IMR-90 (cell line): ENCODE measurements at regions not wholly inside any gene's neighbourhood (a gene's known extent, or its start where the extent isn't known, plus 50 kb on each side); places are given as distances from the start of the nearest gene placed in this dataset.

Experiments
- ATAC-seq: fragments of 200-7000 bp; cut with Tn5 transposase; 2 replicates; pipeline ENCODE4 v1.9.1; 2020; ENCODE audit warnings: low read depth, mild to moderate bottlenecking, moderate library complexity
- BruUV-seq: library from RNA; stranded (reverse); fragments of 400-500 nt; replicated peaks from 2 replicates; lab custom pipeline; 2021; lab: Mats Ljungman, UMichigan
- CTCF ChIA-PET: fragments of 300-600 bp; formaldehyde crosslinking; extraction: SDS; loops from one replicate; lab custom pipeline; 2021; ENCODE audit warnings: antibody characterized with exemption; lab: Yijun Ruan, JAX
- POLR2A ChIA-PET: fragments of 300-600 bp; sonication (Branson Sonifier 250); formaldehyde crosslinking; loops from one replicate; lab custom pipeline; 2022; ENCODE audit warnings: antibody characterized with exemption; ENCODE audit not compliant: unreplicated experiment; lab: Charles Lee
- DNase-seq: peaks from one replicate; pipeline ENCODE4 v3.0.0; 2013
- H2AFZ ChIP-seq: replicated peaks from 2 replicates; pipeline ENCODE3; 2013; ENCODE audit warnings: low read length, mild to moderate bottlenecking; ENCODE audit not compliant: poor library complexity
- H2AK5ac ChIP-seq: 2 replicates; pipeline ENCODE4 v1.6.1; 2013; ENCODE audit warnings: low read depth, low read length, inconsistent platforms
- H2AK9ac ChIP-seq: replicated peaks from 2 replicates; pipeline ENCODE3; 2013; ENCODE audit warnings: mild to moderate bottlenecking, low read depth, low read length, moderate library complexity; ENCODE audit not compliant: poor library complexity
- H2BK120ac ChIP-seq: 2 replicates; pipeline ENCODE4 v1.6.1; 2013; ENCODE audit warnings: low read depth, low read length, inconsistent platforms
- H2BK15ac ChIP-seq: 3 replicates; pipeline ENCODE4 v1.6.1; 2013; ENCODE audit warnings: low read depth, low read length, inconsistent platforms
- H2BK20ac ChIP-seq: 2 replicates; pipeline ENCODE4 v1.6.1; 2013; ENCODE audit warnings: low read depth, mild to moderate bottlenecking, inconsistent platforms, low read length, moderate library complexity
- H2BK5ac ChIP-seq: 2 replicates; pipeline ENCODE4 v1.6.1; 2013; ENCODE audit warnings: mild to moderate bottlenecking, low read depth, low read length, inconsistent platforms; ENCODE audit not compliant: poor library complexity, severe bottlenecking
- H3K14ac ChIP-seq: replicated peaks from 2 replicates; pipeline ENCODE4 v1.6.1; 2013; ENCODE audit warnings: low read depth, low read length, inconsistent platforms
- H3K18ac ChIP-seq: 2 replicates; pipeline ENCODE4 v1.6.1; 2013; ENCODE audit warnings: low read depth, low read length, control low read depth
- H3K23ac ChIP-seq: 2 replicates; pipeline ENCODE4 v1.6.1; 2013; ENCODE audit warnings: low read depth, low read length, inconsistent platforms
- H3K27ac ChIP-seq: 2 replicates; pipeline ENCODE4 v1.5.1; 2013; ENCODE audit warnings: mild to moderate bottlenecking, control low read depth, low read length; ENCODE audit not compliant: insufficient read depth
- H3K27me3 ChIP-seq: 2 replicates; pipeline ENCODE4 v1.6.1; 2013; ENCODE audit warnings: low read length; ENCODE audit not compliant: control insufficient read depth, insufficient read depth
- H3K36me3 ChIP-seq: 2 replicates; pipeline ENCODE4 v1.6.1; 2013; ENCODE audit warnings: low read length, mixed read lengths; ENCODE audit not compliant: control insufficient read depth, insufficient read depth
- H3K4ac ChIP-seq: 2 replicates; pipeline ENCODE4 v1.6.1; 2013; ENCODE audit warnings: low read depth, low read length, inconsistent platforms
- H3K4me1 ChIP-seq: 2 replicates; pipeline ENCODE4 v1.6.1; 2013; ENCODE audit warnings: low read length, mixed read lengths; ENCODE audit not compliant: control insufficient read depth, insufficient read depth
- H3K4me2 ChIP-seq: 2 replicates; pipeline ENCODE4 v1.6.1; 2013; ENCODE audit warnings: low read depth, mild to moderate bottlenecking, control low read depth, low read length, moderate library complexity
- H3K4me3 ChIP-seq: 2 replicates; pipeline ENCODE4 v1.5.1; 2013; ENCODE audit warnings: low read depth, mild to moderate bottlenecking, control low read depth, low read length, moderate library complexity; ENCODE audit not compliant: insufficient read depth
- H3K56ac ChIP-seq: 2 replicates; pipeline ENCODE4 v1.6.1; 2013; ENCODE audit warnings: low read length, inconsistent platforms; ENCODE audit not compliant: insufficient read depth; ENCODE audit errors: extremely low read depth
- H3K79me1 ChIP-seq, 2 experiments: 2 replicates each; pipeline ENCODE4 v1.6.1; 2013; ENCODE audit warnings: low read length in 2 of 2, inconsistent platforms in 1 of 2, low read depth in 1 of 2
- H3K9ac ChIP-seq: 2 replicates; pipeline ENCODE4 v1.6.1; 2013; ENCODE audit warnings: low read depth, low read length, control low read depth
- H3K9me1 ChIP-seq: 2 replicates; pipeline ENCODE4 v1.6.1; 2013; ENCODE audit warnings: low read length, inconsistent platforms; ENCODE audit not compliant: insufficient read depth
- H3K9me3 ChIP-seq: 2 replicates; pipeline ENCODE4 v1.6.1; 2013; ENCODE audit warnings: low read length; ENCODE audit not compliant: control insufficient read depth, insufficient read depth
- H4K20me1 ChIP-seq: 2 replicates; pipeline ENCODE4 v1.6.1; 2013; ENCODE audit warnings: low read length, inconsistent platforms; ENCODE audit not compliant: insufficient read depth
- H4K5ac ChIP-seq: 2 replicates; pipeline ENCODE4 v1.6.1; 2013; ENCODE audit warnings: mild to moderate bottlenecking, low read depth, low read length, control low read depth
- H4K8ac ChIP-seq, 2 experiments: 2 replicates each; pipeline ENCODE4 v1.6.1; 2013; ENCODE audit warnings: low read depth in 2 of 2, low read length in 2 of 2, control low read depth in 1 of 2, inconsistent platforms in 1 of 2
- H4K91ac ChIP-seq: 2 replicates; pipeline ENCODE4 v1.6.1; 2013; ENCODE audit warnings: low read depth, low read length, inconsistent platforms; ENCODE audit not compliant: insufficient read depth
- BHLHE40 ChIP-seq: fragments of 150-350 bp; IDR thresholded peaks from 2 replicates; pipeline ENCODE4 v1.6.1; 2016; ENCODE audit warnings: mild to moderate bottlenecking, low read depth, low read length
- CEBPB ChIP-seq: IDR thresholded peaks from 2 replicates; pipeline ENCODE4 v1.6.1; 2012; ENCODE audit warnings: low read depth, low read length, improper control_type of control experiment
- CHD1 ChIP-seq: IDR thresholded peaks from 2 replicates; pipeline ENCODE4 v1.6.1; 2012; ENCODE audit warnings: low read depth, low read length, improper control_type of control experiment
- FOS ChIP-seq: fragments of 150-350 bp; IDR thresholded peaks from 2 replicates; pipeline ENCODE4 v1.6.1; 2016; ENCODE audit warnings: low read depth, low read length
- MAFK ChIP-seq: IDR thresholded peaks from 2 replicates; pipeline ENCODE4 v1.6.1; 2012; ENCODE audit warnings: low read depth, low read length, improper control_type of control experiment
- MAZ ChIP-seq: IDR thresholded peaks from 2 replicates; pipeline ENCODE4 v1.6.1; 2012; ENCODE audit warnings: low read depth, mild to moderate bottlenecking, low read length, improper control_type of control experiment, moderate library complexity, borderline replicate concordance
- MXI1 ChIP-seq: IDR thresholded peaks from 2 replicates; pipeline ENCODE4 v1.6.1; 2012; ENCODE audit warnings: low read depth, mild to moderate bottlenecking, low read length, moderate library complexity, borderline replicate concordance
- NFE2L2 ChIP-seq: fragments of 150-350 bp; IDR thresholded peaks from 2 replicates; pipeline ENCODE4 v1.6.1; 2016; ENCODE audit warnings: low read depth, mild to moderate bottlenecking, low read length
- POLR2A ChIP-seq: IDR thresholded peaks from 2 replicates; pipeline ENCODE4 v1.6.1; 2012; ENCODE audit warnings: mild to moderate bottlenecking, low read depth, low read length
- RAD21 ChIP-seq: IDR thresholded peaks from 2 replicates; pipeline ENCODE4 v1.6.1; 2012; ENCODE audit warnings: low read length, improper control_type of control experiment
- RCOR1 ChIP-seq: IDR thresholded peaks from 2 replicates; pipeline ENCODE4 v1.6.1; 2012; ENCODE audit warnings: mild to moderate bottlenecking, low read length, improper control_type of control experiment; ENCODE audit not compliant: insufficient replicate concordance
- SMC3 ChIP-seq: fragments of 150-350 bp; IDR thresholded peaks from 2 replicates; pipeline ENCODE4 v1.6.1; 2016; ENCODE audit warnings: low read depth, mild to moderate bottlenecking, antibody characterized with exemption, low read length, moderate library complexity
- WGBS, 2 experiments: methylation state at CpG; one replicate each; pipeline versions ENCODE4 v1.1.5 to v1.1.7; 2013; ENCODE audit warnings: missing lambda C conversion rate in 2 of 2; ENCODE audit not compliant: insufficient read length in 1 of 2; ENCODE audit errors: extremely low coverage in 2 of 2; 5-methylcytosine and 5-hydroxymethylcytosine counted together
- dilution Hi-C: fragments of 300-500 bp; cut with HindIII; formaldehyde crosslinking; loops from one replicate; pipeline ENCODE4 v1.14.3; 2018; ENCODE audit warnings: low sequenced_read_pairs; ENCODE audit not compliant: unreplicated experiment
- in situ Hi-C: fragments of 300-500 bp; cut with MboI; formaldehyde crosslinking; loops from 3 replicates; pipeline ENCODE4 v1.14.3; 2019; ENCODE audit warnings: low sequenced_read_pairs, inconsistent platforms, mixed read lengths
- intact Hi-C: fragments of 100-400 bp; cut with micrococcal nuclease; formaldehyde crosslinking; loops from 2 replicates; pipeline ENCODE4 v1.10.0; 2022
- TF ChIP-seq, protein P1 (sequence below): fragments of 150-350 bp; IDR thresholded peaks from 2 replicates; pipeline ENCODE4 v1.6.1; 2017; ENCODE audit warnings: mild to moderate bottlenecking, antibody characterized with exemption, low read length, low read depth
- TF ChIP-seq, protein P2 (sequence below): fragments of 150-350 bp; IDR thresholded peaks from 2 replicates; pipeline ENCODE4 v1.6.1; 2016; ENCODE audit warnings: low read depth, mild to moderate bottlenecking, low read length, moderate library complexity, borderline replicate concordance
- TF ChIP-seq, protein P3 (sequence below): conservative IDR thresholded peaks from 2 replicates; pipeline ENCODE4 v1.5.1; 2012; ENCODE audit warnings: mild to moderate bottlenecking, low read depth, low read length, improper control_type of control experiment

DNA sequence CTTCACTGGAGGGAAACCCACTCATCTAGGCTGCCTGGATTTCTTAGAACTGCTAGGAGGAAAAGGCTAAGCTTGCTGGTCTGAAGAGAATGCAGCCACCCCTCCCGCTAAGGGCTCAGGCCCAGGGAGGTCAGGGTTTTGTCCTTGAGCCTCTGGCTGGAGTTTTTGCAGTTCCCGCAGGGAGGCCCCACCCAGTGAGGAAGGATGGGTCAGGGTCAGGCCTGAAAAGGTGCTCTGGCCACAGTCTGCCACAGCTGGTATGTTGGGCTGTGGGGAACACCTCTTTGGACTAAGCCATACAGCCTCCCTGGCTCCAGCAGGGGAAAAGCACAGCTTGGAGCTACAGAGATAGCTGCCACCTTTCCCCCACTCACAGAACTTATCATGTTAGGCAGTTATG, 71.4 kb upstream of the PAPPA2 start:
- Histone ChIP-seq H2AK5ac (no peak overlapping the region), H2BK15ac (no peak overlapping the region), H2AK9ac (no peak overlapping the region), H3K18ac (no peak overlapping the region), H2BK20ac (no peak overlapping the region), H3K79me1 (no peaks in the 10 kb centered on the region), H4K8ac (no peak overlapping the region), H4K91ac (no peak overlapping the region), H3K36me3 (no peaks in the 10 kb centered on the region), H4K20me1 (no peaks in the 10 kb centered on the region), H2BK120ac (no peak overlapping the region), H3K4me3 (no peak overlapping the region), H3K4ac (no peak overlapping the region), H3K14ac (no peak overlapping the region), H2BK5ac (no peak overlapping the region), H3K4me1 (no peaks in the 10 kb centered on the region), H3K23ac (no peak overlapping the region), H3K27me3 (no peaks in the 10 kb centered on the region), H3K9me3 (peaks cover 2% of the 10 kb centered on the region; the same call in 1 of the 2 replicates), H3K27ac (no peak overlapping the region), H3K9ac (no peak overlapping the region), H2AFZ (no peak overlapping the region), H4K5ac (no peak overlapping the region), H3K4me2 (no peak overlapping the region), H3K9me1 (no peaks in the 10 kb centered on the region), H3K56ac (no peak overlapping the region)
- CTCF ChIA-PET: no interaction called here
- no peak for TF ChIP-seq BHLHE40
- TF ChIP-seq POLR2A: no peak
- no peak for TF ChIP-seq MAZ
- TF ChIP-seq RCOR1: no peak
- TF ChIP-seq, protein P1, sequence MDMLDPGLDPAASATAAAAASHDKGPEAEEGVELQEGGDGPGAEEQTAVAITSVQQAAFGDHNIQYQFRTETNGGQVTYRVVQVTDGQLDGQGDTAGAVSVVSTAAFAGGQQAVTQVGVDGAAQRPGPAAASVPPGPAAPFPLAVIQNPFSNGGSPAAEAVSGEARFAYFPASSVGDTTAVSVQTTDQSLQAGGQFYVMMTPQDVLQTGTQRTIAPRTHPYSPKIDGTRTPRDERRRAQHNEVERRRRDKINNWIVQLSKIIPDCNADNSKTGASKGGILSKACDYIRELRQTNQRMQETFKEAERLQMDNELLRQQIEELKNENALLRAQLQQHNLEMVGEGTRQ: no peak
- TF ChIP-seq, protein P2, sequence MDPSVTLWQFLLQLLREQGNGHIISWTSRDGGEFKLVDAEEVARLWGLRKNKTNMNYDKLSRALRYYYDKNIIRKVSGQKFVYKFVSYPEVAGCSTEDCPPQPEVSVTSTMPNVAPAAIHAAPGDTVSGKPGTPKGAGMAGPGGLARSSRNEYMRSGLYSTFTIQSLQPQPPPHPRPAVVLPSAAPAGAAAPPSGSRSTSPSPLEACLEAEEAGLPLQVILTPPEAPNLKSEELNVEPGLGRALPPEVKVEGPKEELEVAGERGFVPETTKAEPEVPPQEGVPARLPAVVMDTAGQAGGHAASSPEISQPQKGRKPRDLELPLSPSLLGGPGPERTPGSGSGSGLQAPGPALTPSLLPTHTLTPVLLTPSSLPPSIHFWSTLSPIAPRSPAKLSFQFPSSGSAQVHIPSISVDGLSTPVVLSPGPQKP: no peak
- no peak for TF ChIP-seq MXI1
- TF ChIP-seq, protein P3, sequence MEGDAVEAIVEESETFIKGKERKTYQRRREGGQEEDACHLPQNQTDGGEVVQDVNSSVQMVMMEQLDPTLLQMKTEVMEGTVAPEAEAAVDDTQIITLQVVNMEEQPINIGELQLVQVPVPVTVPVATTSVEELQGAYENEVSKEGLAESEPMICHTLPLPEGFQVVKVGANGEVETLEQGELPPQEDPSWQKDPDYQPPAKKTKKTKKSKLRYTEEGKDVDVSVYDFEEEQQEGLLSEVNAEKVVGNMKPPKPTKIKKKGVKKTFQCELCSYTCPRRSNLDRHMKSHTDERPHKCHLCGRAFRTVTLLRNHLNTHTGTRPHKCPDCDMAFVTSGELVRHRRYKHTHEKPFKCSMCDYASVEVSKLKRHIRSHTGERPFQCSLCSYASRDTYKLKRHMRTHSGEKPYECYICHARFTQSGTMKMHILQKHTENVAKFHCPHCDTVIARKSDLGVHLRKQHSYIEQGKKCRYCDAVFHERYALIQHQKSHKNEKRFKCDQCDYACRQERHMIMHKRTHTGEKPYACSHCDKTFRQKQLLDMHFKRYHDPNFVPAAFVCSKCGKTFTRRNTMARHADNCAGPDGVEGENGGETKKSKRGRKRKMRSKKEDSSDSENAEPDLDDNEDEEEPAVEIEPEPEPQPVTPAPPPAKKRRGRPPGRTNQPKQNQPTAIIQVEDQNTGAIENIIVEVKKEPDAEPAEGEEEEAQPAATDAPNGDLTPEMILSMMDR: no peak
- TF ChIP-seq CEBPB: no peak
- no peak for TF ChIP-seq RAD21
- TF ChIP-seq CHD1: no peak
- no peak for TF ChIP-seq FOS
- no peak for TF ChIP-seq MAFK
- no peak for TF ChIP-seq NFE2L2
- TF ChIP-seq SMC3: no peak
- intact Hi-C loops: no loop called here
- no TSS peak for BruUV-seq
- in situ Hi-C loops: no loop called here
- no CpG with 5 or more reads among the region's 2 CpGs for WGBS, 2 experiments
- dilution Hi-C loops: no loop called here
- no peak for ATAC-seq
- no peak for DNase-seq
- POLR2A ChIA-PET: no interaction called here
